GM19468 (cell line): ENCODE measurements at regions not wholly inside any gene's neighbourhood (a gene's known extent, or its start where the extent isn't known, plus 50 kb on each side); places are given as distances from the start of the nearest gene placed in this dataset.

Source experiments
- ATAC-seq: cut with Tn5 transposase; IDR thresholded peaks from one replicate; pipeline ENCODE4 v1.9.1; 2021; ENCODE audit warnings: mild to moderate bottlenecking, moderate library complexity, moderate number of reproducible peaks; ENCODE audit not compliant: unreplicated experiment; ENCODE audit errors: extremely low read depth

DNA sequence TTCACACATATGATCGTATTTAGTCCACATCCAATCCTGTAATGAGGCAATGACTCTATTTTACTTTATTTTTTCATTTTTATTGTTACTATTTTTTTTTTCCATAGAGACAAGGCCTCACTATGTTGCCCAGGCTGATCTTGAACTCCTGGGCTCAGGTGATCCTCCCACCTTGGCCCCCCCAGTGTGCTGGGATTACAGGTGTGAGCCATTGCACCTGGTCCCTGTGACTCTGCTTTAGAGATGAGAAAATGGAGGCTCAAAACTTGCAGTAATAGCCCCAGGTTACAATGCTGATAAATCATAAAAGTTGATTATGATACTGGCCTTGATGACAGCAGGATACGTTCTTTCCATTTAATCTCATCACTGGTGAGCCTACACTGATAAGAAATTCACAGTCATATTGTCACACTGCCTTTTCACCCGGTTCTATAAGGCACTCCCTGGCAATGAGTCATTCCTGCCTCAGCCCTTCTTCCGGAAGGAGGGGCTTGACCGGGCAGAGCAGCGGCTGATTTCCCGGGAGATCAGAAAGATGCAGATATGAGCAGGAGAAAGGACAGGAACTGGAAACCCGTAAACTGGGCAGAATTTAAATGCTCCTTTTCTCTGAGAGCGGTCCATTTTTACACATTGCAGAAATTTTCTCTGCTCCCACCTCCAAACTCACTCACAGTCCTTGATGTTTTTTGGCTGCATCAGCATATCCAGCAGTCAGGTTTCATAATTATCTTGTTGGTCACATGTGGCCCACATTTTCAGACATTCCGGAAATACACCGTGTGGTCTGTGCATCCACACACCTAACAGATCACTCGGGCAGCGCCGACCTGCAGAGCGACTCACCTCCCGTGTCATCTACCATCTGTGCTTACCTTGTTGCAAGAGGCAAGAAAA is 616.4 kb downstream of the EFNB2 start:
- no peak for ATAC-seq

GRCh38 chr13:105915146-105915850 is 620.2 kb downstream of the EFNB2 start:
- no peak for ATAC-seq

DNA sequence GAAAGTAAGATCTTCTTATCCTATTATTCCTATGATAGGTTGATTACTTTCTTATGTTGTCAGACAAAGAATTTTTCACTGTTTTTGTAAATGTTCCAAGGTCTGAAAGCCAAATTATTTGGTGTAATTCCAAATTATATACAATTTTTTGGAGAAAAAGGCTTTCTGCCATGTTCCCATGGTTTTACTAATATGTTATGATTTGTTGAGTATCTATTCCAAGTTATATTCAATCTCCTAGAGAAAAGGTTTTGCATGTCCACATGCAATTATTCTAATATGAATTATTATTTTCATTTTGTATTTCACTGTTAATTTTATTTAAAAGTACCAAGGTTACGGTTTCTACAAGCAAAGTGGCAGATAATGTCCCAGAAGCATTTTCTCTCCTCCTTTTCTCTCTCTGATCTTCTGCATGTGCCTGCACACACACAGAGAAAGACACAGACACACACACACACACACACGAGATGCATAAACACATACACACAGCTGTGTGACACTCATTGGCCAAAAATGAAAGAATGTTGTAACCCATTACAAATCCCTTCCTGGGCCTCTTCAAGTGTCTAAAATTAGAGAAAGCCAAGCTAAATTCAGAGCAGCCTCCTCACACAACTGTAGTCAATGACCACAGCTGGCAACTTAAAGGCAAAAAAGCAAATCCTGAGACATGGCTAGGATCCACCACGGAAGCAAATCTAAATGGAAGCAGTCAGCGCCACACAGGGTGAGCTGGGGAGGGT is 621.0 kb downstream of the EFNB2 start:
- no peak for ATAC-seq

GRCh38 chr13:105908586-105908985 is 626.9 kb downstream of the EFNB2 start:
- no peak for ATAC-seq

GRCh38 chr13:105907319-105908019 is 628.0 kb downstream of the EFNB2 start:
- no peak for ATAC-seq

DNA sequence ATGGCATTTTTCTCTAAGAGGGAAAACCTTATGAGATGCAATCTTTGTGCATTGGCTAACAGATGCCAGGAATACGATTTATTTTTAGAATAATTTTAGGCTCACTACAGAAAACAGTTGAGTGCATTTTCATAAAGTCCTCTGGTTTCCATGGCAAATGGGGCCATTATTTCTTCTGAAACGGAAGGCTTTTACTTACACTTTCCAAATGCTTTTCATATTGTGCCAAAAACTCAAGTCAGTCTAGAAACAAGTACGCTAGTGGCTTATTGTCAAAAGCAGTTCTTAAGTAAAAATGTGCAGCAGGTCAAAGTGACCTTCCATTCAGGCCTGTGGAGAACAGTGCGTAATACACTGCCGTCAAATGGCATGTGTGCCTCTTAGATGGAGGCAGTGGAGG is 628.7 kb downstream of the EFNB2 start:
- no peak for ATAC-seq

DNA sequence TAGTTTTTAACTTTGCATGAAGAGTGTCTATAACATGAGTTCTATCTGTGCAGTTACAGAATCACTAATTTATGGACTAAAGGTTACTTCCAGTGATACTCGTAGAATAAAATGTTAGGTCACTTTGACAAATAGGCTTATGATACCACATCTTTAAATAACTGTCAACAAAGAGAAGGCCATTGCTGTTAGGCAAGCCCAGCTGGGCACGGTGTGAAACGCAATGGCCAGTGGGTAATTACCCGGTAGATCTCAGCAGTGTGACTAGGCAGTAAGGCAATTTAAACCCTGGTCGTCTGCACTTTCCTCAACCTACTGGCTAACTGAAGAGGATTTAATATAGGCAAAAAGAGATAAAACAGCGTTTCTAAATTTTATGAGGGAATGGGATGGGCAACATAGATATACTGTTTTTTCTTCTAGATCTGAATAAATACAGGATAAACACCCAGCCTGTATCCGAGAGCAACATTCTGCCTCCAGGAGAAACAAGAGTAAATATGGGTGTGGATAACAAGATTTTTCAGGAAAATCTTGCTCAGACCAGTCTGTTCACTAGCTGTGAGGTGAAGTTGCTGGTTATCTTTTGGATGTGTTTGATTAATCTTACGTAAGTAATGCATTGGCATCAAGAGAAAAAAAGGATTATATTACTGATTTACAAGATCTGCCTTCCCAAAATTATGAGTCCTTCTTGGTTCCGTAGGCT is 631.3 kb downstream of the EFNB2 start:
- ATAC-seq: no peak

GRCh38 chr13:105902396-105902795 is 633.1 kb downstream of the EFNB2 start:
- ATAC-seq: no peak

DNA sequence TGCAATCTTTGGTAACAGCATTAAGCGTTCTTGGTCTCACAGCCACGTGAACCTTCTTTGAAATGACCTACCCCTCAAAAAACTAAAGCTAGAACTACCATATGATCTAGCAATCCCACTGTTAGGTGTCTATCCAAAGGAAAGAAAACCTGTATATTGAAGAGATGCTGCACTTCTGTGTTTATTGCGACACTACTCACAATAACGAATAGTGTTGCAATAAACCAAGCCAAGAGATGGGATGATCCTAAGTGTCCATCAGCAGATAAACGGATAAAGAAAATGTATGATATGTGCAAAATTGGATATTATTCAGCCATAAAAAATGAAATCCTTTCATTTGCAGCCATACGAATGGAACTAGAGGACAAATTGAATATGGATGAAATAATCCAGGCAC is 637.9 kb downstream of the EFNB2 start:
- no peak for ATAC-seq

DNA sequence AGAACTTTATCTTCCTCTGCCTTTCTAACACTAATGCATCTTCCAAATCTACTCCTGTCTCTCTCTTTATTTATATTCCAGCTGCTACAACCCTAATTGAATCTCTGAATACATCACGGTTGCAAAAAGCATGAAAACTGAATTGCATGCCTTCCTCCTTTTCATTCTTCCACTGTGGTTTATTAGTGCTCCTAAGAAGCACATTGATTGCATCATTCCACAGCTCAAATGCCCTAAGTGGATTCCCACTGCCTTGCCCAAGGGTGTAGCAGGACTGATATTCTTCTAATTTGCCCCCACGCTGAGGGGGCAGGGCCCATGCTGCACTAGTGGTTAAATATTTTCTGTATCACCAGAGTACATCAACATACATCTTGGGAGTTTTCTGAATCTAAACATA is 640.8 kb downstream of the EFNB2 start:
- no peak for ATAC-seq

- ATAC-seq: no peak
These were observed 645.0 kb downstream of the EFNB2 start for GRCh38 chr13:105890509-105890908.

DNA sequence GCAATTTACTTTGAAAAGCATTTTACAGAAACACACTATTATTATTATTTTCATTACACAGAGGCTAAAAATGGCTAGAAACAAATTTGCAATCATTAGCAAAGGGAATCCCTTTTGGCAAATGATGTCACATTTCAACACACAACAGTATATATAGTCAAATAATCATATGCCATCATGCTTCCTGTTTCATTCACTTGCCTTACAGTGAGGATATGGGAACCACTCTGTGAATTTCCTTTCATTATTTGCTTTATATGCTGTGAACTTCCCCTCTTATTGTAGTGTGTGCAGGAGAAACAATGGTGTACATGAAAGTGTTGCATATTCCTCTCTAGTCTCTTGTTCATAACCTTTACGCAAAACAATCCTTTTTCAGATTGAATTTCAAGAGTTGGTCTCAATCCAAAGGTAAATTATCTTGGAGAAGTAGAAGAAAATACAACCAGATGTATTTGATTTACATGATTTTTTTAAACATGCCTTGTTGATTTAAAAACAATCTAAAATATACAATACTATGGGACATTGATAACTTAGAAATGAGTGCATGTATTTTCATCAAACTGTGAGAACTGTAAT is 657.3 kb downstream of the EFNB2 start:
- ATAC-seq: no peak

- ATAC-seq: no peak
These were observed 660.6 kb downstream of the EFNB2 start for GRCh38 chr13:105874814-105875213.

- ATAC-seq: no peak
These were observed 663.7 kb downstream of the EFNB2 start for GRCh38 chr13:105871768-105872167.

DNA sequence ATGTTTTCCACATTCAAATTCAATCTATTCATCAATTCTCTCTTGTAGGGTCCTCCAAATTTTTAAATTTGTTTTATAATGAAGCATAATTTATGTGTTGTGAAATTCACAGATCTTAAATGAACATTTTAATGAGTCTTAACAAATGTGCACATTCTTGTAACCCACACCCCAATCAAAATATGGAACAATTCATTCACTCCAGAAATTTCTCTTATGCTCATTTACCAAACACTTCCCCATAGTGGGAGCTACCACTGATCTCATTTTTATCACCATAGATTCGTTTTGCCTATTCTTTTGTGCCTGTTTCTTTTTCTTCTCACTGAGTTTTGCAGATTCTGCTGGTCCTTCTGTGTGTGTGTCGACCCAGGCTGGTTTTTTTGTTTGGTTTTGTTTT is 664.1 kb downstream of the EFNB2 start:
- ATAC-seq: no peak

DNA sequence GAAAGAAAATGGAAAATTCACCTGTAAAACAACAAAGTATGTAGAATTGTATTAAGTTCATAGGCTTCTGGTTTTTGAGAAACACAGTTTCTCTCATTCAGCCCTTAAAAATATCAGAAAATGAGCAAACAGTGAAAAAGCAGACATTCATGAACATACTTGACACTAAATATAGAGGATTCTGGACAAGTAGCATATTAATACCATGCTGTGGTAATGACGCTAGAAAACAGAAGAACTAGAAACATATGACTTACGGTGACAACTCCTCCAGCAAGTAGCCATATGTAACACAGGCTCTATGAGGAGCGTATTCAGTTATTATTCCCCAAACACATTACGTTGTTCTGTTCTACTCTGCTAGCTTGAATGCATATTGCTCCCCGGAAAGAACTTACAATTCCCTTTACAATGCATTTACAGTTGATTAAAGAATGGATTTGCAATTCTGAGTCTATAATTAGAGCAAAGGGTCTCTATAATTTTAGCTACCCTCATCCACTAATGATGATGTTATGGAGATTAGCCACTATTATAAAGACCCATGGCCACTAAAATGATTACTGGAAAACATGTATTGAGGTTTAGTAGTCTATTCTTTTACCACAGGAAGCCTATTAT is 672.1 kb downstream of the EFNB2 start:
- no peak for ATAC-seq

GRCh38 chr13:105848494-105848893 is 687.0 kb downstream of the EFNB2 start:
- ATAC-seq: no peak

- no peak for ATAC-seq
These were observed 687.8 kb downstream of the EFNB2 start for GRCh38 chr13:105847527-105848291.
